Endodermal cell (in vitro differentiated cells): ENCODE measurements at regions not wholly inside any gene's neighbourhood (a gene's known extent, or its start where the extent isn't known, plus 50 kb on each side); places are given as distances from the start of the nearest gene placed in this dataset.

ENCODE experiments used
- DNase-seq: peaks from one replicate; pipeline ENCODE4 v3.0.0-alpha.2; 2017
- H3K27ac ChIP-seq: 2 replicates; pipeline ENCODE4 v1.5.1; 2013; ENCODE audit warnings: mild to moderate bottlenecking, low read depth, low read length, moderate library complexity
- H3K27me3 ChIP-seq: 2 replicates; pipeline ENCODE4 v1.6.1; 2013; ENCODE audit warnings: mild to moderate bottlenecking, low read length, moderate library complexity; ENCODE audit not compliant: insufficient read depth, control insufficient read depth, poor library complexity, severe bottlenecking
- H3K36me3 ChIP-seq: 2 replicates; pipeline ENCODE4 v1.7.0; 2013; ENCODE audit warnings: mild to moderate bottlenecking, low read length, moderate library complexity; ENCODE audit not compliant: control insufficient read depth, insufficient read depth
- H3K4me1 ChIP-seq: one replicate; pipeline ENCODE4 v1.7.0; 2013; ENCODE audit warnings: low read length; ENCODE audit not compliant: control insufficient read depth, insufficient read depth
- H3K4me3 ChIP-seq: 2 replicates; pipeline ENCODE4 v1.5.1; 2013; ENCODE audit warnings: mild to moderate bottlenecking, low read length, moderate library complexity
- H3K9ac ChIP-seq: 2 replicates; pipeline ENCODE4 v1.6.1; 2013; ENCODE audit warnings: mild to moderate bottlenecking, low read length, moderate library complexity; ENCODE audit not compliant: poor library complexity, severe bottlenecking; ENCODE audit errors: extremely low read depth
- H3K9me3 ChIP-seq: 2 replicates; pipeline ENCODE4 v1.6.1; 2013; ENCODE audit warnings: mild to moderate bottlenecking, low read length, moderate library complexity; ENCODE audit not compliant: control insufficient read depth
- H3K27ac Mint-ChIP-seq: 2 replicates; pipeline ENCODE4 v1.8.0; 2020; ENCODE audit warnings: mixed read lengths
- H3K27me3 Mint-ChIP-seq: 2 replicates; pipeline ENCODE4 v1.8.0; 2021; ENCODE audit warnings: mild to moderate bottlenecking, mixed read lengths; ENCODE audit not compliant: insufficient read depth
- H3K36me3 Mint-ChIP-seq: 2 replicates; pipeline ENCODE4 v1.8.0; 2020; ENCODE audit warnings: low read depth, mixed read lengths
- H3K4me1 Mint-ChIP-seq: 2 replicates; pipeline ENCODE4 v1.8.0; 2020; ENCODE audit warnings: mixed read lengths
- H3K4me3 Mint-ChIP-seq: 2 replicates; pipeline ENCODE4 v1.8.0; 2020; ENCODE audit warnings: mild to moderate bottlenecking, moderate library complexity, mixed read lengths
- H3K9me3 Mint-ChIP-seq: 2 replicates; pipeline ENCODE4 v1.8.0; 2020; ENCODE audit warnings: mild to moderate bottlenecking, mixed read lengths
- WGBS, 2 experiments: methylation state at CpG; one replicate each; pipeline versions ENCODE4 v1.1.5 to v1.1.7; 2013; ENCODE audit warnings: missing lambda C conversion rate in 2 of 2, mixed read lengths in 1 of 2; ENCODE audit not compliant: insufficient coverage in 1 of 2, insufficient read length in 1 of 2; 5-methylcytosine and 5-hydroxymethylcytosine counted together
- TF ChIP-seq, protein P1 (sequence below): fragments of 200-600 bp; sonication (generic); conservative IDR thresholded peaks from 2 replicates; pipeline ENCODE4 v1.5.0; 2021; ENCODE audit warnings: antibody characterized with exemption, mild to moderate bottlenecking

GRCh38 chr21:24147674-24148073 is 1459.6 kb downstream of the MRPL39 start:
- H3K27me3 Mint-ChIP-seq, result no peaks in the 10 kb centered on the region
- peaks cover 11% of the 10 kb centered on the region for H3K9me3 ChIP-seq
- H3K27me3 ChIP-seq, result peaks cover 17% of the 10 kb centered on the region
- no peak overlapping the region for H3K27ac Mint-ChIP-seq
- no peak overlapping the region for H3K4me3 Mint-ChIP-seq
- no peak for DNase-seq
- no peaks in the 10 kb centered on the region for H3K36me3 ChIP-seq
- no peak overlapping the region for H3K4me3 ChIP-seq
- WGBS, 2 experiments, result 83 to 100% methylated on average over 2 of the region's 3 CpGs
- H3K4me1 Mint-ChIP-seq, result no peaks in the 10 kb centered on the region
- H3K27ac ChIP-seq, result no peak overlapping the region
- no peak overlapping the region for H3K9ac ChIP-seq
- H3K36me3 Mint-ChIP-seq, result no peaks in the 10 kb centered on the region
- H3K4me1 ChIP-seq, result no peaks in the 10 kb centered on the region
- TF ChIP-seq, protein P1, sequence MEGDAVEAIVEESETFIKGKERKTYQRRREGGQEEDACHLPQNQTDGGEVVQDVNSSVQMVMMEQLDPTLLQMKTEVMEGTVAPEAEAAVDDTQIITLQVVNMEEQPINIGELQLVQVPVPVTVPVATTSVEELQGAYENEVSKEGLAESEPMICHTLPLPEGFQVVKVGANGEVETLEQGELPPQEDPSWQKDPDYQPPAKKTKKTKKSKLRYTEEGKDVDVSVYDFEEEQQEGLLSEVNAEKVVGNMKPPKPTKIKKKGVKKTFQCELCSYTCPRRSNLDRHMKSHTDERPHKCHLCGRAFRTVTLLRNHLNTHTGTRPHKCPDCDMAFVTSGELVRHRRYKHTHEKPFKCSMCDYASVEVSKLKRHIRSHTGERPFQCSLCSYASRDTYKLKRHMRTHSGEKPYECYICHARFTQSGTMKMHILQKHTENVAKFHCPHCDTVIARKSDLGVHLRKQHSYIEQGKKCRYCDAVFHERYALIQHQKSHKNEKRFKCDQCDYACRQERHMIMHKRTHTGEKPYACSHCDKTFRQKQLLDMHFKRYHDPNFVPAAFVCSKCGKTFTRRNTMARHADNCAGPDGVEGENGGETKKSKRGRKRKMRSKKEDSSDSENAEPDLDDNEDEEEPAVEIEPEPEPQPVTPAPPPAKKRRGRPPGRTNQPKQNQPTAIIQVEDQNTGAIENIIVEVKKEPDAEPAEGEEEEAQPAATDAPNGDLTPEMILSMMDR, result no peak
- H3K9me3 Mint-ChIP-seq, result peaks cover 23% of the 10 kb centered on the region

DNA sequence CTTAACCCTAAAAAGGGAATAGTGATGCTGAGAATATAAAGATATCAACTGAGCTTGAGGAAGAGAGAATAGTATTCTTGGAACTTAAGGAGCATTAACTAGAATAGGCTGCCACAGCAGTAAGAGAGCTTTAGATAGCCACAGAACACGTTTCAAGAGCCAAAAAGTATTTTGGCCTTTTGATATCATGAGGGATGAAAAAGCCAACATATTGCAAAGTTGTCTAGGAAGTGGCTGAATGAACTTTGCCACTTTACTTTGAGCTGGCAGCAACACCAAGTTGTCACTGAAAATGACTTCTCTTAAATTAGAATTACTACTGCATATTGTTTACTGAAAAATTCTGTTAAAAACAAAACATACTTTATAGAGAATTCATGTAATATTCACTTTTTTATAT is 1476.2 kb downstream of the MRPL39 start:
- no peaks in the 10 kb centered on the region for H3K27me3 Mint-ChIP-seq
- no peak overlapping the region for H3K27ac Mint-ChIP-seq
- Histone ChIP-seq H3K4me3 (no peak overlapping the region), H3K27ac (no peak overlapping the region), H3K9ac (no peak overlapping the region), H3K36me3 (no peaks in the 10 kb centered on the region), H3K27me3 (peaks cover 6% of the 10 kb centered on the region), H3K4me1 (no peaks in the 10 kb centered on the region), H3K9me3 (peaks cover 10% of the 10 kb centered on the region)
- H3K36me3 Mint-ChIP-seq, result no peaks in the 10 kb centered on the region
- no peak overlapping the region for H3K4me3 Mint-ChIP-seq
- peaks cover 39% of the 10 kb centered on the region for H3K9me3 Mint-ChIP-seq
- no peaks in the 10 kb centered on the region for H3K4me1 Mint-ChIP-seq
- WGBS, 2 experiments, result 36 to 45% methylated on average over 1 of the region's 1 CpG
- DNase-seq, result no peak
- TF ChIP-seq, protein P1, result no peak

DNA sequence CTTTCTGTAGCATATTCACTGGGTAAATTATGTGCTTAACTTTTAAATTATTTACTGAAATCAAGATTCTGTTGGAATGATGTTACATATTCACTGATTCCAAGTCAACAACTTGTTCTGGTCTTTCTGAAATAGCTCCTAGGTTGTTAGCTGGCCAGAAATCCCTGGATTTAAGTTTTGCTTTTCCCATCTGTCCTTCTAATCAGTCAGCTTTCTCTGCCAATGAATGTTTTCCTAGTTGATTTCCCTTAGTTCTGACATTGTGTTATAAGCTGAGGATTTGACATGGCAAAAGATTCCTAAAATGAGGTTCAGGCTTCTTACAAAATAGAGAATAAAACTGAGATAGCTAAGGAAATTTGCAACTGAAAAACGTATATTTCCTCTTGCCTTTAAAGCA is 1479.6 kb downstream of the MRPL39 start:
- DNase-seq, result no peak
- no peak overlapping the region for H3K27ac Mint-ChIP-seq
- Histone ChIP-seq H3K4me3 (no peak overlapping the region), H3K9ac (no peak overlapping the region), H3K27me3 (no peaks in the 10 kb centered on the region), H3K36me3 (no peaks in the 10 kb centered on the region), H3K27ac (no peak overlapping the region), H3K9me3 (peaks cover 5% of the 10 kb centered on the region), H3K4me1 (no peaks in the 10 kb centered on the region)
- no peaks in the 10 kb centered on the region for H3K27me3 Mint-ChIP-seq
- H3K4me1 Mint-ChIP-seq, result no peaks in the 10 kb centered on the region
- no peak overlapping the region for H3K4me3 Mint-ChIP-seq
- TF ChIP-seq, protein P1, result no peak
- WGBS, 2 experiments, result 68 to 83% methylated on average over 1 of the region's 1 CpG
- peaks cover 36% of the 10 kb centered on the region for H3K9me3 Mint-ChIP-seq
- H3K36me3 Mint-ChIP-seq, result no peaks in the 10 kb centered on the region
